ENCODE measurements at regions not wholly inside any gene's neighbourhood (a gene's known extent, or its start where the extent isn't known, plus 50 kb on each side); places are given as distances from the start of the nearest gene placed in this dataset.

- H3K36me3 ChIP-seq (replicated peaks), result no peaks in the 10 kb centered on the region
- no peak overlapping the region for H3K4me3 ChIP-seq (ENCODE audit: low read depth, low read length)
- no peak for DNase-seq
- TF ChIP-seq, protein P1, sequence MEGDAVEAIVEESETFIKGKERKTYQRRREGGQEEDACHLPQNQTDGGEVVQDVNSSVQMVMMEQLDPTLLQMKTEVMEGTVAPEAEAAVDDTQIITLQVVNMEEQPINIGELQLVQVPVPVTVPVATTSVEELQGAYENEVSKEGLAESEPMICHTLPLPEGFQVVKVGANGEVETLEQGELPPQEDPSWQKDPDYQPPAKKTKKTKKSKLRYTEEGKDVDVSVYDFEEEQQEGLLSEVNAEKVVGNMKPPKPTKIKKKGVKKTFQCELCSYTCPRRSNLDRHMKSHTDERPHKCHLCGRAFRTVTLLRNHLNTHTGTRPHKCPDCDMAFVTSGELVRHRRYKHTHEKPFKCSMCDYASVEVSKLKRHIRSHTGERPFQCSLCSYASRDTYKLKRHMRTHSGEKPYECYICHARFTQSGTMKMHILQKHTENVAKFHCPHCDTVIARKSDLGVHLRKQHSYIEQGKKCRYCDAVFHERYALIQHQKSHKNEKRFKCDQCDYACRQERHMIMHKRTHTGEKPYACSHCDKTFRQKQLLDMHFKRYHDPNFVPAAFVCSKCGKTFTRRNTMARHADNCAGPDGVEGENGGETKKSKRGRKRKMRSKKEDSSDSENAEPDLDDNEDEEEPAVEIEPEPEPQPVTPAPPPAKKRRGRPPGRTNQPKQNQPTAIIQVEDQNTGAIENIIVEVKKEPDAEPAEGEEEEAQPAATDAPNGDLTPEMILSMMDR (IDR thresholded peaks at IDR 0.05; ENCODE audit: low read depth, low read length, missing control alignments), result no peak
- H3K27me3 ChIP-seq (replicated peaks), result no peaks in the 10 kb centered on the region
- H3K27ac ChIP-seq, result no peak overlapping the region
- in situ Hi-C loops (cut with HindIII; ENCODE audit: low pct_ligation_motif_present, low sequenced_read_pairs), result no loop called here
Measured at GRCh38 chr10:132477398-132478340, 59.9 kb upstream of the INPP5A start.

- no peak for DNase-seq
- H3K27ac ChIP-seq, result no peak overlapping the region
- in situ Hi-C loops (cut with HindIII; ENCODE audit: low pct_ligation_motif_present, low sequenced_read_pairs), result no loop called here
Measured at GRCh38 chr10:132478341-132479023, 59.1 kb upstream of the INPP5A start.

GRCh38 chr10:132479024-132479602 is 58.5 kb upstream of the INPP5A start:
- no peak overlapping the region for H3K4me3 ChIP-seq (ENCODE audit: low read depth, low read length)
- no peaks in the 10 kb centered on the region for H3K36me3 ChIP-seq (replicated peaks)
- TF ChIP-seq, protein P1 (IDR thresholded peaks at IDR 0.05; ENCODE audit: low read depth, low read length, missing control alignments), result no peak
- no peak overlapping the region for H3K27ac ChIP-seq
- DNase-seq, result no peak
- H3K27me3 ChIP-seq (replicated peaks), result no peaks in the 10 kb centered on the region
- in situ Hi-C loops (cut with HindIII; ENCODE audit: low pct_ligation_motif_present, low sequenced_read_pairs), result no loop called here

More at GRCh38 chr10:132478341-132479023, 59.1 kb upstream of the INPP5A start:
- TF ChIP-seq, protein P1 (IDR thresholded peaks at IDR 0.05; ENCODE audit: low read depth, low read length, missing control alignments), result no peak
- H3K27me3 ChIP-seq (replicated peaks), result no peaks in the 10 kb centered on the region
- no peak overlapping the region for H3K4me3 ChIP-seq (ENCODE audit: low read depth, low read length)
- no peaks in the 10 kb centered on the region for H3K36me3 ChIP-seq (replicated peaks)

DNA sequence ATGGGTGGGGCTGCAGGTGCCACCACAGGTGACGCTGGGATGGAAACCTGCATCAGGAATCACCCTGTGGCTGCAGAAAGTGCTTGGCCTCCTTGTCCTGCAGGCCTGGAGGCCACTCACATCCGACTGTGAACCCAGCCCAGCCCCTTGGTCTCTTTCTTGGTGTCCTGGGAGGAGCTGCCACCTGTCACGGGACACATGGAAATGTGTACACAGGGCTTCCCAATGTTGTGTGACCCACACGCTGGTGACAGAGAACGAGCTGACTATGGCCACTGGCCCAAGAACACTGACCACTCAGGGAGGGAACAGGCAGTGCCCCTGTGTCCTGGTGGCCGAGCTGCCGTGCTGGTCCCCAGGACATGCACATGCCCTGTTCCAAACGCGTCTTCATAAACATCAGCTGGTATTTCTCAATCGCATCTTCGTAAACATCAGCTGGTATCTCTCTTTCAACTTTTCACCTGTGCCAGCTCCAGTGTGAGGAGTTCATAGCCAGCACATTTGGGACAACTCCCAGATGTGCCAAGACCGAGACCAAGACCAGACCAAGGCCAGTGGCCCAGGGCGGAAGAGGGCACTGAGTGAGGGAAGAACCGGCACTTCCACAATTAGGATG is 57.9 kb upstream of the INPP5A start:
- no peaks in the 10 kb centered on the region for H3K36me3 ChIP-seq (replicated peaks)
- no peak overlapping the region for H3K27ac ChIP-seq
- TF ChIP-seq, protein P1 (IDR thresholded peaks at IDR 0.05; ENCODE audit: low read depth, low read length, missing control alignments), result no peak
- H3K27me3 ChIP-seq (replicated peaks), result no peaks in the 10 kb centered on the region
- no peak for DNase-seq
- in situ Hi-C loops (cut with HindIII; ENCODE audit: low pct_ligation_motif_present, low sequenced_read_pairs), result no loop called here
- no peak overlapping the region for H3K4me3 ChIP-seq (ENCODE audit: low read depth, low read length)

GRCh38 chr10:132480356-132480755 is 57.2 kb upstream of the INPP5A start:
- Histone ChIP-seq H3K27ac (no peak overlapping the region), H3K4me3 (ENCODE audit: low read depth, low read length) (no peak overlapping the region), H3K27me3 (replicated peaks) (no peaks in the 10 kb centered on the region), H3K36me3 (replicated peaks) (no peaks in the 10 kb centered on the region)
- TF ChIP-seq, protein P1 (IDR thresholded peaks at IDR 0.05; ENCODE audit: low read depth, low read length, missing control alignments), result no peak
- in situ Hi-C loops (cut with HindIII; ENCODE audit: low pct_ligation_motif_present, low sequenced_read_pairs), result no loop called here
- DNase-seq, result no peak
